ENCODE measurements at regions not wholly inside any gene's neighbourhood (a gene's known extent, or its start where the extent isn't known, plus 50 kb on each side); places are given as distances from the start of the nearest gene placed in this dataset.

DNA sequence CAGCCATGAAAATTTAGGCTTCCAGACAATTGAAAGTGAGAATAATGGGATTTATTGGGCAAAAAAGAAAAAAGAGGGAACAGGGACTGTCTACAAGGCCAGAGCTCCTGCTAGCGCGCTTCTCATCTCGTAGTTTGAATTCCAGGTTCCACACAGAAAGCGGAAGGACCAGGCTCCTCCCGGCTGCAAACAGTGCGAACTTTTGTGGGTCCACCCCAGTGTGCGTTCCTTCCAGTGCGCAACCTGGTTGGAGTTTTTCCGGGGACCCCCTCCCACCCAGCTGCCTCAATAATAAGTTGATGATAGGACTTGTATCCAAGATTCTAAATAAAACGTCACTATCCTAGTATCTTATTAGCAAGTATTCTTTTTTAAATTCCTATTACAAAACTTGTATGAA lies 467.7 kb upstream of the TUSC1 start:
- Histone ChIP-seq H3K9me3 (no peaks in the 10 kb centered on the region), H3K36me3 (replicated peaks in 1 of 2; ENCODE audit: control insufficient read depth in 1 of 2, insufficient read depth in 2 of 2, low read length in 1 of 2) (no peaks in the 10 kb centered on the region), H3K27me3 (ENCODE audit: insufficient read depth) (no peaks in the 10 kb centered on the region), H3K79me2 (ENCODE audit: insufficient read depth) (no peaks in the 10 kb centered on the region), H2AFZ (ENCODE audit: low read depth) (no peak overlapping the region), H3K9ac (no peak overlapping the region), H3K4me2 (no peak overlapping the region), H3F3A (replicated peaks; ENCODE audit: insufficient read depth) (no peaks in the 10 kb centered on the region), H3K9me2 (no peaks in the 10 kb centered on the region), H3K4me1 (ENCODE audit: control insufficient read depth in 1 of 2, insufficient read depth in 2 of 2, low read depth in 1 of 2, low read length in 1 of 2) (no peaks in the 10 kb centered on the region), H3K4me3 (ENCODE audit: low read depth in 2 of 2, low read length in 1 of 2) (no peak overlapping the region), H4K20me1 (ENCODE audit: insufficient read depth) (no peaks in the 10 kb centered on the region), H3K27ac (ENCODE audit: low read depth in 2 of 2, low read length in 1 of 2) (no peak overlapping the region)
- POLR2A ChIA-PET, result no interaction called here
- DNase-seq, result no peak
- WGBS (ENCODE audit: low lambda C conversion rate), result 91% methylated on average over 10 of the region's 10 CpGs
- CTCF ChIA-PET, result no interaction called here
- TF ChIP-seq, protein P1, sequence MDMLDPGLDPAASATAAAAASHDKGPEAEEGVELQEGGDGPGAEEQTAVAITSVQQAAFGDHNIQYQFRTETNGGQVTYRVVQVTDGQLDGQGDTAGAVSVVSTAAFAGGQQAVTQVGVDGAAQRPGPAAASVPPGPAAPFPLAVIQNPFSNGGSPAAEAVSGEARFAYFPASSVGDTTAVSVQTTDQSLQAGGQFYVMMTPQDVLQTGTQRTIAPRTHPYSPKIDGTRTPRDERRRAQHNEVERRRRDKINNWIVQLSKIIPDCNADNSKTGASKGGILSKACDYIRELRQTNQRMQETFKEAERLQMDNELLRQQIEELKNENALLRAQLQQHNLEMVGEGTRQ (IDR thresholded peaks at IDR 0.05; ENCODE audit: borderline replicate concordance, low read depth, low read length), result no peak
- TF ChIP-seq GATA2 (CRISPR knock-in tag; IDR thresholded peaks at IDR 0.05) (no peak), TCF12 (IDR thresholded peaks at IDR 0.05) (no peak), POLR2AphosphoS5 (IDR thresholded peaks at IDR 0.05; ENCODE audit: low read depth, low read length) (no peak)
- TF ChIP-seq, protein P2, sequence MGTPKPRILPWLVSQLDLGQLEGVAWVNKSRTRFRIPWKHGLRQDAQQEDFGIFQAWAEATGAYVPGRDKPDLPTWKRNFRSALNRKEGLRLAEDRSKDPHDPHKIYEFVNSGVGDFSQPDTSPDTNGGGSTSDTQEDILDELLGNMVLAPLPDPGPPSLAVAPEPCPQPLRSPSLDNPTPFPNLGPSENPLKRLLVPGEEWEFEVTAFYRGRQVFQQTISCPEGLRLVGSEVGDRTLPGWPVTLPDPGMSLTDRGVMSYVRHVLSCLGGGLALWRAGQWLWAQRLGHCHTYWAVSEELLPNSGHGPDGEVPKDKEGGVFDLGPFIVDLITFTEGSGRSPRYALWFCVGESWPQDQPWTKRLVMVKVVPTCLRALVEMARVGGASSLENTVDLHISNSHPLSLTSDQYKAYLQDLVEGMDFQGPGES (IDR thresholded peaks at IDR 0.05; ENCODE audit: low read depth, low read length), result no peak
- TF ChIP-seq, protein P3, sequence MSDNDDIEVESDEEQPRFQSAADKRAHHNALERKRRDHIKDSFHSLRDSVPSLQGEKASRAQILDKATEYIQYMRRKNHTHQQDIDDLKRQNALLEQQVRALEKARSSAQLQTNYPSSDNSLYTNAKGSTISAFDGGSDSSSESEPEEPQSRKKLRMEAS (IDR thresholded peaks at IDR 0.05; ENCODE audit: low read depth), result no peak

DNA sequence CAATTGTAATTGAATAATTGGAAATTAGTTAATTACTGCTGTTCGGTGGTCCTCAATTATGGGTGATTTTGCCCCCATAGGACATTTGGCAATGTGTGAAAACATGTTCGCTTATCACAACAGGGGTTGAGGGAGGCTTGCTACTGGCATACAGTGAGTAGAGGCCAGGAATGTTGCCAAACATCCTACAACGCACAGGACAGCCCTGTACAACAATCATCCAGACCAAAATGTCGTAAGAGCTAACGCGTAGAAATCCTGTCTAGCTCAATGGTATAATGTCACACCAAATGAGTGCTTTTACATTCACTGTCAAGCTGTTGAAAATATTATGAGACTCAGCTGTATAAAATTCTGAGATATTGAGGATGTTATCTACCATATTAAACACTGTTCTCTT lies 464.4 kb upstream of the TUSC1 start:
- Histone ChIP-seq H3K79me2 (ENCODE audit: insufficient read depth) (no peaks in the 10 kb centered on the region), H3F3A (replicated peaks; ENCODE audit: insufficient read depth) (no peaks in the 10 kb centered on the region), H4K20me1 (ENCODE audit: insufficient read depth) (no peaks in the 10 kb centered on the region), H2AFZ (ENCODE audit: low read depth) (no peak overlapping the region), H3K4me3 (ENCODE audit: low read depth in 2 of 2, low read length in 1 of 2) (no peak overlapping the region), H3K4me1 (ENCODE audit: control insufficient read depth in 1 of 2, insufficient read depth in 2 of 2, low read depth in 1 of 2, low read length in 1 of 2) (no peaks in the 10 kb centered on the region), H3K27me3 (ENCODE audit: insufficient read depth) (no peaks in the 10 kb centered on the region), H3K9me3 (no peaks in the 10 kb centered on the region), H3K4me2 (no peak overlapping the region), H3K27ac (ENCODE audit: low read depth in 2 of 2, low read length in 1 of 2) (no peak overlapping the region), H3K9me2 (no peaks in the 10 kb centered on the region), H3K36me3 (replicated peaks in 1 of 2; ENCODE audit: control insufficient read depth in 1 of 2, insufficient read depth in 2 of 2, low read length in 1 of 2) (no peaks in the 10 kb centered on the region), H3K9ac (no peak overlapping the region)
- ChIA-PET POLR2A (no interaction called here), CTCF (interaction anchor here (1.2 kb wide), 1 partner anchor 17 kb away, joined by 3 read pairs; no protein-coding TSS in a partner anchor)
- DNase-seq, result no peak
- WGBS (ENCODE audit: low lambda C conversion rate), result 83% methylated on average over 6 of the region's 6 CpGs
- TF ChIP-seq JUND (IDR thresholded peaks at IDR 0.05) (no peak), TEAD4 (IDR thresholded peaks at IDR 0.05; ENCODE audit: borderline replicate concordance, insufficient read depth) (no peak), POLR2AphosphoS5 (IDR thresholded peaks at IDR 0.05; ENCODE audit: low read depth, low read length) (no peak), TAF1 (IDR thresholded peaks at IDR 0.05; ENCODE audit: borderline replicate concordance, low read depth, low read length) (no peak), YY1 (IDR thresholded peaks at IDR 0.05; ENCODE audit: low read depth) (no peak), CHD2 (IDR thresholded peaks at IDR 0.05; ENCODE audit: low read length, partially characterized antibody) (no peak), EP300 (IDR thresholded peaks at IDR 0.05; ENCODE audit: borderline replicate concordance in 1 of 2, low read depth in 1 of 2, low read length in 1 of 2) (no peak), MEF2A (IDR thresholded peaks at IDR 0.05; ENCODE audit: borderline replicate concordance, low read depth) (no peak)
- TF ChIP-seq, protein P1 (IDR thresholded peaks at IDR 0.05; ENCODE audit: borderline replicate concordance, low read depth, low read length), result no peak
- TF ChIP-seq, protein P4, sequence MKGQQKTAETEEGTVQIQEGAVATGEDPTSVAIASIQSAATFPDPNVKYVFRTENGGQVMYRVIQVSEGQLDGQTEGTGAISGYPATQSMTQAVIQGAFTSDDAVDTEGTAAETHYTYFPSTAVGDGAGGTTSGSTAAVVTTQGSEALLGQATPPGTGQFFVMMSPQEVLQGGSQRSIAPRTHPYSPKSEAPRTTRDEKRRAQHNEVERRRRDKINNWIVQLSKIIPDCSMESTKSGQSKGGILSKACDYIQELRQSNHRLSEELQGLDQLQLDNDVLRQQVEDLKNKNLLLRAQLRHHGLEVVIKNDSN (IDR thresholded peaks at IDR 0.05; ENCODE audit: borderline replicate concordance, low read depth), result no peak
- TF ChIP-seq, protein P5, sequence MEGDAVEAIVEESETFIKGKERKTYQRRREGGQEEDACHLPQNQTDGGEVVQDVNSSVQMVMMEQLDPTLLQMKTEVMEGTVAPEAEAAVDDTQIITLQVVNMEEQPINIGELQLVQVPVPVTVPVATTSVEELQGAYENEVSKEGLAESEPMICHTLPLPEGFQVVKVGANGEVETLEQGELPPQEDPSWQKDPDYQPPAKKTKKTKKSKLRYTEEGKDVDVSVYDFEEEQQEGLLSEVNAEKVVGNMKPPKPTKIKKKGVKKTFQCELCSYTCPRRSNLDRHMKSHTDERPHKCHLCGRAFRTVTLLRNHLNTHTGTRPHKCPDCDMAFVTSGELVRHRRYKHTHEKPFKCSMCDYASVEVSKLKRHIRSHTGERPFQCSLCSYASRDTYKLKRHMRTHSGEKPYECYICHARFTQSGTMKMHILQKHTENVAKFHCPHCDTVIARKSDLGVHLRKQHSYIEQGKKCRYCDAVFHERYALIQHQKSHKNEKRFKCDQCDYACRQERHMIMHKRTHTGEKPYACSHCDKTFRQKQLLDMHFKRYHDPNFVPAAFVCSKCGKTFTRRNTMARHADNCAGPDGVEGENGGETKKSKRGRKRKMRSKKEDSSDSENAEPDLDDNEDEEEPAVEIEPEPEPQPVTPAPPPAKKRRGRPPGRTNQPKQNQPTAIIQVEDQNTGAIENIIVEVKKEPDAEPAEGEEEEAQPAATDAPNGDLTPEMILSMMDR (IDR thresholded peaks at IDR 0.05), result no peak
- TF ChIP-seq, protein P3 (IDR thresholded peaks at IDR 0.05; ENCODE audit: low read depth), result no peak
- TF ChIP-seq, protein P6, sequence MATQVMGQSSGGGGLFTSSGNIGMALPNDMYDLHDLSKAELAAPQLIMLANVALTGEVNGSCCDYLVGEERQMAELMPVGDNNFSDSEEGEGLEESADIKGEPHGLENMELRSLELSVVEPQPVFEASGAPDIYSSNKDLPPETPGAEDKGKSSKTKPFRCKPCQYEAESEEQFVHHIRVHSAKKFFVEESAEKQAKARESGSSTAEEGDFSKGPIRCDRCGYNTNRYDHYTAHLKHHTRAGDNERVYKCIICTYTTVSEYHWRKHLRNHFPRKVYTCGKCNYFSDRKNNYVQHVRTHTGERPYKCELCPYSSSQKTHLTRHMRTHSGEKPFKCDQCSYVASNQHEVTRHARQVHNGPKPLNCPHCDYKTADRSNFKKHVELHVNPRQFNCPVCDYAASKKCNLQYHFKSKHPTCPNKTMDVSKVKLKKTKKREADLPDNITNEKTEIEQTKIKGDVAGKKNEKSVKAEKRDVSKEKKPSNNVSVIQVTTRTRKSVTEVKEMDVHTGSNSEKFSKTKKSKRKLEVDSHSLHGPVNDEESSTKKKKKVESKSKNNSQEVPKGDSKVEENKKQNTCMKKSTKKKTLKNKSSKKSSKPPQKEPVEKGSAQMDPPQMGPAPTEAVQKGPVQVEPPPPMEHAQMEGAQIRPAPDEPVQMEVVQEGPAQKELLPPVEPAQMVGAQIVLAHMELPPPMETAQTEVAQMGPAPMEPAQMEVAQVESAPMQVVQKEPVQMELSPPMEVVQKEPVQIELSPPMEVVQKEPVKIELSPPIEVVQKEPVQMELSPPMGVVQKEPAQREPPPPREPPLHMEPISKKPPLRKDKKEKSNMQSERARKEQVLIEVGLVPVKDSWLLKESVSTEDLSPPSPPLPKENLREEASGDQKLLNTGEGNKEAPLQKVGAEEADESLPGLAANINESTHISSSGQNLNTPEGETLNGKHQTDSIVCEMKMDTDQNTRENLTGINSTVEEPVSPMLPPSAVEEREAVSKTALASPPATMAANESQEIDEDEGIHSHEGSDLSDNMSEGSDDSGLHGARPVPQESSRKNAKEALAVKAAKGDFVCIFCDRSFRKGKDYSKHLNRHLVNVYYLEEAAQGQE (IDR thresholded peaks at IDR 0.05; ENCODE audit: low read depth, low read length), result no peak

All from SK-N-SH (cell line).